GM23338 (cell line): ENCODE measurements at regions not wholly inside any gene's neighbourhood (a gene's known extent, or its start where the extent isn't known, plus 50 kb on each side); places are given as distances from the start of the nearest gene placed in this dataset.

ENCODE experiments used
- EZH2 ChIP-seq: fragments of 200-600 bp; sonication (generic); IDR thresholded peaks from one replicate; pipeline ENCODE4 v1.8.0; 2017; ENCODE audit warnings: antibody characterized with exemption, mild to moderate bottlenecking, low read depth; ENCODE audit not compliant: unreplicated experiment
- JUNB ChIP-seq: IDR thresholded peaks from one replicate; pipeline ENCODE4 v1.6.1; 2016; ENCODE audit warnings: antibody characterized with exemption; ENCODE audit not compliant: unreplicated experiment
- POLR2AphosphoS5 ChIP-seq: IDR thresholded peaks from 2 replicates; pipeline ENCODE4 v1.6.1; 2016; ENCODE audit warnings: antibody characterized with exemption, low read depth
- TF ChIP-seq, protein P1 (sequence below), 2 experiments: fragments of 200-600 bp in 1 of 2; sonication (generic) in 1 of 2; conservative IDR thresholded peaks; 2 replicates each; pipeline versions ENCODE4 v1.5.1 to v1.6.1; 2016 to 2017; ENCODE audit warnings: antibody characterized with exemption in 2 of 2, low read depth in 2 of 2, mild to moderate bottlenecking in 2 of 2, moderate library complexity in 1 of 2
- TF ChIP-seq, protein P2 (sequence below): IDR thresholded peaks from one replicate; pipeline ENCODE4 v1.6.1; 2018; ENCODE audit warnings: antibody characterized with exemption; ENCODE audit not compliant: unreplicated experiment

DNA sequence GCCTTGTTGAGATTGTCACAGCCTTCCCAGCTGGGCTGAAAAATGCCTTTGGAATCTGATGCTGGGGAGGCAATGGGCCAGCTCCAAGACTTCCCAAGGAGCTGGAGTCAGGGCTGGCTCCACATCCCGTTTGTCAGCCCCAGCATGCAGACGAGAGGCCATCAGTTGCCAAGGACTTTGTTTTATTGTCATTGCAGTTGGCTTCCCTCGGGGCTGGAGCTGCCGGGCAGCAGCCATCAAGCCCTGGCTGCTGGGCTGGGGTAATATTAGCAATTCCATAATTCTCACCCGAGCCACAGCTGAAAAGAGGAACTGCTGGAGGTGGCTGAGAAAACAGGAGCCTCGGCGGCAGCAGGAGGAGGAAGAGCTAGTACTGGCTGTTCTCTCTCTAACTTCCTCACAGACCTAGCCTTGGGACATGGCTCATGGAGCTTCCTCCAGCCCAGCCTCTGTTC, 182.5 kb downstream of the CDC5L start:
- TF ChIP-seq, protein P1, sequence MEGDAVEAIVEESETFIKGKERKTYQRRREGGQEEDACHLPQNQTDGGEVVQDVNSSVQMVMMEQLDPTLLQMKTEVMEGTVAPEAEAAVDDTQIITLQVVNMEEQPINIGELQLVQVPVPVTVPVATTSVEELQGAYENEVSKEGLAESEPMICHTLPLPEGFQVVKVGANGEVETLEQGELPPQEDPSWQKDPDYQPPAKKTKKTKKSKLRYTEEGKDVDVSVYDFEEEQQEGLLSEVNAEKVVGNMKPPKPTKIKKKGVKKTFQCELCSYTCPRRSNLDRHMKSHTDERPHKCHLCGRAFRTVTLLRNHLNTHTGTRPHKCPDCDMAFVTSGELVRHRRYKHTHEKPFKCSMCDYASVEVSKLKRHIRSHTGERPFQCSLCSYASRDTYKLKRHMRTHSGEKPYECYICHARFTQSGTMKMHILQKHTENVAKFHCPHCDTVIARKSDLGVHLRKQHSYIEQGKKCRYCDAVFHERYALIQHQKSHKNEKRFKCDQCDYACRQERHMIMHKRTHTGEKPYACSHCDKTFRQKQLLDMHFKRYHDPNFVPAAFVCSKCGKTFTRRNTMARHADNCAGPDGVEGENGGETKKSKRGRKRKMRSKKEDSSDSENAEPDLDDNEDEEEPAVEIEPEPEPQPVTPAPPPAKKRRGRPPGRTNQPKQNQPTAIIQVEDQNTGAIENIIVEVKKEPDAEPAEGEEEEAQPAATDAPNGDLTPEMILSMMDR (conservative IDR thresholded peaks at IDR 0.05; ENCODE audit: low read depth in 2 of 2): no peak
- TF ChIP-seq EZH2 (no peak), POLR2AphosphoS5 (no peak), JUNB (no peak)
- TF ChIP-seq, protein P2, sequence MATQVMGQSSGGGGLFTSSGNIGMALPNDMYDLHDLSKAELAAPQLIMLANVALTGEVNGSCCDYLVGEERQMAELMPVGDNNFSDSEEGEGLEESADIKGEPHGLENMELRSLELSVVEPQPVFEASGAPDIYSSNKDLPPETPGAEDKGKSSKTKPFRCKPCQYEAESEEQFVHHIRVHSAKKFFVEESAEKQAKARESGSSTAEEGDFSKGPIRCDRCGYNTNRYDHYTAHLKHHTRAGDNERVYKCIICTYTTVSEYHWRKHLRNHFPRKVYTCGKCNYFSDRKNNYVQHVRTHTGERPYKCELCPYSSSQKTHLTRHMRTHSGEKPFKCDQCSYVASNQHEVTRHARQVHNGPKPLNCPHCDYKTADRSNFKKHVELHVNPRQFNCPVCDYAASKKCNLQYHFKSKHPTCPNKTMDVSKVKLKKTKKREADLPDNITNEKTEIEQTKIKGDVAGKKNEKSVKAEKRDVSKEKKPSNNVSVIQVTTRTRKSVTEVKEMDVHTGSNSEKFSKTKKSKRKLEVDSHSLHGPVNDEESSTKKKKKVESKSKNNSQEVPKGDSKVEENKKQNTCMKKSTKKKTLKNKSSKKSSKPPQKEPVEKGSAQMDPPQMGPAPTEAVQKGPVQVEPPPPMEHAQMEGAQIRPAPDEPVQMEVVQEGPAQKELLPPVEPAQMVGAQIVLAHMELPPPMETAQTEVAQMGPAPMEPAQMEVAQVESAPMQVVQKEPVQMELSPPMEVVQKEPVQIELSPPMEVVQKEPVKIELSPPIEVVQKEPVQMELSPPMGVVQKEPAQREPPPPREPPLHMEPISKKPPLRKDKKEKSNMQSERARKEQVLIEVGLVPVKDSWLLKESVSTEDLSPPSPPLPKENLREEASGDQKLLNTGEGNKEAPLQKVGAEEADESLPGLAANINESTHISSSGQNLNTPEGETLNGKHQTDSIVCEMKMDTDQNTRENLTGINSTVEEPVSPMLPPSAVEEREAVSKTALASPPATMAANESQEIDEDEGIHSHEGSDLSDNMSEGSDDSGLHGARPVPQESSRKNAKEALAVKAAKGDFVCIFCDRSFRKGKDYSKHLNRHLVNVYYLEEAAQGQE: no peak
